Daoy (cell line): ENCODE measurements at regions not wholly inside any gene's neighbourhood (a gene's known extent, or its start where the extent isn't known, plus 50 kb on each side); places are given as distances from the start of the nearest gene placed in this dataset.

Experiments used
- DNase-seq: peaks from one replicate; pipeline ENCODE4 v3.0.0-alpha.2; 2015; ENCODE audit warnings: low read depth

DNA sequence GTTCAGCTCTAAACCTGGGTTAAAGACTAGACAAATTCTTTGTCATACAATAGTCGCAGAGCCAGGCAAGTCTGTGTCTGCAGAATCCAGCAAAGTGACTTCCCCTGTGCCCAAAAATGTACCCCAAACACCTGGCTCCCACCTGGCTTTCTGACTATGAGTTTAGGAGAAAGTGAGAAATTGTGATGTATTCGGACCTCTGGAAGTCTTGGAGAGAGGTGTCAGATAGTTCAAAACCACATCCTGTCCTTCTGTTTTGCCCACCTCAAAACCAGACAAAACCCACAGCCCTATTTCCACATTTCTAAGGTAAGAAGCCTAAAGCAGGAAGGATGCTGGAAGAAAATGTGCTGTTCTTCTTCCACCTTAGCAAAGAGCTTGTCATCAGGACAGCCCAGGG, 63.8 kb upstream of the CLMP start:
- DNase-seq: no peak

DNA sequence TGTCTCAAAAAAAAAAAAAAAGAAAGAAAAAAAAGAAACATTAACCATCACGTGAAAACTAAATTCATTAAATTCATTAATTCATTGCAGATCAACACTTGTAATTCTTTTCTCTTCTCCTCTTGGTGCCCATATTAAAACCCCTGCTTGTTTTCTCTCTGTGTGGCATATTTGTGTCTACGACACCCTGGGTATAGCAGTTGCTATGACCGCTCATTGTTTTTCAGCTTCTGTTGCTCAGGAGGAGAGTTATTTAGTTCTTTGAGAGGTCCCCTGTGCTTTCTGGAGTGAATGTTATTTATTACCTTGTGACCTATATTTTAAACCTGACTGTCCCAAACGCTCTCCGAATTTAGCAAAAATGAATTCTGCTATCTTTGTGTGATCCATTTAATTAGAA, 62.3 kb upstream of the CLMP start:
- DNase-seq: no peak

DNA sequence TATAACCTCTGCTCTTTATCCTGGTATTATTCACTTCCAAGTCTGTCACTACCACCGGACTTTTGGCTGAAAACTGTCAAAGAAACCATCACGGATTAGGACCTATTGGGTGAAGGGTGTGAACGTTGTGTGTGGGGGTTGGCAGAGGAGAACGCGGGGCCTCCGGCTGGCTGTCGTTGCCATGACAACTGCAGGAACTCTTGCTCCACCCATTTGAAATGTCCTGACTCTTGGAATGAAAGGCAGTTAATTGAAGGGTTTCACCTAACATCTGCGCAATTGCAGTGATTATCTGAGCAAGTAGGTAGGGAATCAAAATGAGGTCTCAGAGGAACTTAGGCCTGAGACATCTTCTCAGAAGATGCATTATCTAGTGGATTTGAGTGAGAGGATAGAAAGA, 60.9 kb upstream of the CLMP start:
- no peak for DNase-seq

DNA sequence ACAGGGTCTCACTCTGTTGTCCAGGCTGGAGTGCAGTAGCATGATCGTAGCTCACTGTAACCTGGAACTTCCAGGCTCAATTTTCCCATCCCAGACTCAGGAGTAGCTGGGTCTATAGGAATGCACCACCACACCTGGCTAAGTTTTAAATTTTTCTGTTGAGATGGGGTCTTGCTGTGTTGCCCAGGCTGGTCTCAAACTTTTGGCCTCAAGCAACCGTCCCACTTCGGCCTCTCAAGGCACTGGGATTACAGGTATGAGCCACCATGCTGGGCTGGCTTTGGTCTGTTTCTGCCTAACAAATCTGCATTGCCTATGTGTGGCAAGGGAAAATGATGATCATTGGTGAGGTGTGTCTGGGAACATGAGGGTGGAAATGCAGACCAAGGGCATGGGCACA, 59.3 kb upstream of the CLMP start:
- no peak for DNase-seq

GRCh38 chr11:123253911-123254310, 58.9 kb upstream of the CLMP start:
- no peak for DNase-seq

GRCh38 chr11:123253223-123253622, 58.2 kb upstream of the CLMP start:
- DNase-seq: no peak

DNA sequence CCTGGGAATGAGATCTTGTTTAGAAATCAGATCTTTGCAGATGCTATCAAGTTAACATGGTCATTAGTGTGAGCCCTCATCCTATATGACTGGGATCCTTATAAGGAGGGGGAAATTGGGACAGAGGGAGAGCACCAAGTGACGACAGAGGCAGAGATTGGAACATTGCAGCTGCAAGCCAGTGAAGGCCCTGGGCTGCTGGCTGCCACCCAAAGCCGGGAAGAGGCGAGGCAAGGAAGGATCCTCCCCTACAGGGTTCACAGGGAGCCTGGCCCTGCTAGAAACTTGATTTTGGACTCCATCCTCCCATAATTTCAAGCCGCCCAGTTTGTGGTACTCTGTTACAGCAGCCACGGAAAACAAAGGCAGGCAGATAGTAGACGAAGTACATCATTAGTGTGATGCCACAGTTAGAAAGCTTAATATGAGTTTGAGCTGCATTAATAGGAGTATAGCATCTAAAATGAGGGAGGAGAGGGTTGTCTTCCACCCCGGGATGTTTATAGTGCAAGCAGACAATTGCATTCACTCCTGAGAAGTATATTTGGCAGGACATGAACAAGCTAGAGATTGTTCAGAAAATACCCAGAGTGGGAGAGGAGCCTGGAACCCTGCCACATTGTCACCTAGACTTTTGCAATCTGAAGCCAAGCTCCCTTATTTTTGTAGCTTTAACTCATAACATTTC, 56.8 kb upstream of the CLMP start:
- no peak for DNase-seq

DNA sequence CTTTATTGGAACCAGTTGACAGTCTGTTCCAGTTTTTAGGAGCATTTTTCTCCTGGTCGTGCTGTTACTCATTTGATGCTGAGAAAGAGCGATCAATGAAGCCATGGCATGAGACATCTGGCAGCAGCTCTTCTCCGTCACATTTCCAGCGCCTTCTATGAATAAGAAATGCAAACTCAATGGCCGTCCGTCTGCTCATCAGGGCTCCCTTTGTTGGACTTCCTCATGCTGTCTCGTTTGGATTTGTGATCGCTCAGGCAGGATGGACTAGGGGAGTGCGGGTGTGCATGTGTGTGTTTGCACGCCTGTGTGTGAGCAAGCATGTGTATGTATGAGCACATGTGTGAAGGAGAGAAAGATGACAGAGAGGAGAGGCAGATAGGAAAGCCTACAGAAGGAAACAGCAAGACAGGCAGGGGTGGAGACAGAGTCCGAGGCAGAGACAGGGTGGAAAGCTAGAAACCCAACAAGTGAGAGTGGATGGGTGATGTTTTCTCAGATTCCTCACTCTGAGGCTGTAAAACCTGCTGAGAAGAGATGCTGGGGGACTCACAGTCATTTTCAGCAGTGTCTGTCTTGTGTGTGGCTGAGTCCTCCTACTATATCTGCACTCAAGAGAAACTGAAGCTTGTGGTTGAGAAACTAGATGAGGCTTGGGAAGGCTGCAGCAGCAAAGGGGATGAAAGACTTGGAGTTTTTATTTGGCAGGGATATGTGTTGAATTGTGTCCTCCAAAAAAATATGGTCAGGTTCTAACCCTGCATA, 56.0 kb upstream of the CLMP start:
- no peak for DNase-seq

GRCh38 chr11:123249354-123249753, 54.3 kb upstream of the CLMP start:
- DNase-seq: no peak

DNA sequence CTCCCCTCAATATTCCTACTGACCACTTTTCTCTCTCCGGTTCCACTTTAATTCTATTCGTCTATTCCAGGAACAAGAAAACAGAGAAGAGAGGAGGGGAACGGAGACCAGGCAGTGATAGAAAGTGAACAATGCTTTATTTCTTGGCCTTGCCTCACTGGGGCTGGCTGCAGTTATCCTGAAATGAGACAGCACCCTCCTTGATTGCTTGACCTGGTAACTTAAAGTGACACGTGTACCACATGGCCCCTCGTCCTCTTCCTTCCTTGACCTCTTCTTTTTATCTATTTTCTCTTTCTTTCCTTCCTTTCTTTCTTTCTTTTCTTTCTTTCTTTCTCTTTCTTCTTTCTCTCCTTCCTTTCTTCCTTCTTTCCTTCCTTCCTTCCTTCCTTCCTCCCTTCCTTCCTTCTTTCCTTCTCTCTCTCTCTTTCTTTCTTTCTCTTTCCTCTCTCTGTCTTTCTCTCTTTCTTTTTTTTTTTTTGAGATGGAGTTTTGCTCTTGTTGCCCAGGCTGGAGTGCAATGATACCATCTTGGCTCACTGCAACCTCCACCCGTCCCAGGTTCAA, 52.8 kb upstream of the CLMP start:
- DNase-seq: no peak

- no peak for DNase-seq
Observed at GRCh38 chr11:123247496-123247799, 52.4 kb upstream of the CLMP start.

GRCh38 chr11:123246749-123247495, 51.9 kb upstream of the CLMP start:
- peak; percentile 80 for DNase-seq

DNA sequence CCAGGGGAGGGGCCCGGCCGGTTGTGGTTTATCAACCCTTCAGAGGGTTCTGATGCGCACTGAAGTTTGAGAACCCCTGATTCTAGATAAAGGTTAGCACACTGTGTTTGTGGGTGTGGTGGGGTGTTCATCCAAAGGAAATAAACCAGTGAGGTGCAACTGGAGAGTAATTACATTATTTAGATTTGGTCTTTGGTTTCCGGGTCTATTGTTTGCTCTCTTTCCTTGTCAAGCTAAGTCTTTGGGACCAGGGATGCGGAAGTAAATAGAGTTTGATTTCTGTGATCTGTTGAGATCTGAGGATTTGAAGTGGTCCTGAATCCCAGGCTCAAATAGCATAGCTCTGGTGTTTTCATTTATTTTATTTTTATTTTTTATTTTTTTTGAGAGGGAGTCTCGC, 50.5 kb upstream of the CLMP start:
- no peak for DNase-seq
